Motor neuron (in vitro differentiated cells): ENCODE measurements at regions not wholly inside any gene's neighbourhood (a gene's known extent, or its start where the extent isn't known, plus 50 kb on each side); places are given as distances from the start of the nearest gene placed in this dataset.

Source experiments
- ATAC-seq, 8 experiments: fragments of 200-7000 bp; cut with Tn5 transposase; replicated peaks in 6 of 8; 2 replicates each; pipeline ENCODE4 v1.8.0; 2021; ENCODE audit warnings: mild to moderate bottlenecking in 8 of 8, moderate library complexity in 8 of 8
- H3K27ac ChIP-seq, 2 donors: fragments of 250-450 bp; sonication (Bioruptor Pico); 2 replicates each; pipeline ENCODE4 v1.9.0; 2021; ENCODE audit warnings: antibody characterized with exemption in 2 of 2, mild to moderate bottlenecking in 2 of 2, moderate library complexity in 1 of 2
- H3K4me1 ChIP-seq, 2 donors: fragments of 250-450 bp; sonication (Bioruptor Pico); replicated peaks in 1 of 2; 2 replicates each; pipeline ENCODE4 v1.6.1; 2021; ENCODE audit warnings: antibody characterized with exemption in 2 of 2, mild to moderate bottlenecking in 2 of 2, moderate library complexity in 1 of 2
- H3K4me3 ChIP-seq, 5 donors: fragments of 250-450 bp; sonication (Bioruptor Pico); 2 replicates each; pipeline ENCODE4 v1.9.0; 2021; ENCODE audit warnings: antibody characterized with exemption in 5 of 5, mild to moderate bottlenecking in 5 of 5, moderate library complexity in 4 of 5
- WGBS, 10 experiments: fragments of 450-650 bp; shearing (Covaris generic); methylation state at CpG; one replicate each; pipeline ENCODE4 v1.0.0; 2022; 5-methylcytosine and 5-hydroxymethylcytosine counted together
- in situ Hi-C, 9 experiments: fragments of 400-800 bp; cut with MboI; loops; one replicate each; pipeline ENCODE4 v1.15.0; 2021; ENCODE audit warnings: low sequenced_read_pairs in 9 of 9, low pct_unique_long_range_greater_than_20kb in 2 of 9; ENCODE audit not compliant: unreplicated experiment in 9 of 9

GRCh38 chr15:98501632-98502031 lies 146.7 kb upstream of the IGF1R start:
- Histone ChIP-seq H3K4me3 (no peak overlapping the region), H3K27ac (no peak overlapping the region), H3K4me1 (no peaks in the 10 kb centered on the region)
- in situ Hi-C loops = loop anchor here in 3 of 9 experiments (25.0 kb wide), 4 partner anchors 136 to 561 kb away; partner anchors contain the start of gene IGF1R (in 1 of the 3)
- whole genome bisulfite sequencing, 10 experiments = 0 to 100% (median 65%) methylated on average over 1 to 3 of the region's 3 CpGs; no CpG with 5 or more reads in 4 of the 10 experiments
- no peak for ATAC-seq

- WGBS, 10 experiments = 0 to 80% (median 67%) methylated on average over 1 to 8 of the region's 8 CpGs; no CpG with 5 or more reads in 1 of the 10 experiments
- Histone ChIP-seq H3K27ac (no peak overlapping the region), H3K4me1 (no peaks in the 10 kb centered on the region), H3K4me3 (no peak overlapping the region)
- peak in 2 of 8 experiments; percentile 78 to 93 for ATAC-seq
- in situ Hi-C loops = loop anchor here in 3 of 9 experiments (25.0 kb wide), 4 partner anchors 133 to 558 kb away; partner anchors contain the start of gene IGF1R (in 1 of the 3)
Measured at GRCh38 chr15:98503970-98504369, 144.4 kb upstream of the IGF1R start.

- 78 to 100% (median 86%) methylated on average over 1 to 7 of the region's 9 CpGs; no CpG with 5 or more reads in 4 of the 10 experiments for WGBS, 10 experiments
Measured at GRCh38 chr15:98504998-98505397, 143.3 kb upstream of the IGF1R start.

GRCh38 chr15:98505611-98506031 lies 142.7 kb upstream of the IGF1R start:
- ATAC-seq = peak in 1 of 8 experiments; percentile 54
- in situ Hi-C loops = loop anchor here in 3 of 9 experiments (25.0 kb wide), 4 partner anchors 132 to 557 kb away; partner anchors contain the start of gene IGF1R (in 1 of the 3)

More at GRCh38 chr15:98504998-98505397, 143.3 kb upstream of the IGF1R start:
- no peak for ATAC-seq
- no peak overlapping the region for H3K27ac ChIP-seq
- no peaks in the 10 kb centered on the region for H3K4me1 ChIP-seq
- in situ Hi-C loops = loop anchor here in 3 of 9 experiments (25.0 kb wide), 4 partner anchors 132 to 557 kb away; partner anchors contain the start of gene IGF1R (in 1 of the 3)
- H3K4me3 ChIP-seq = no peak overlapping the region

GRCh38 chr15:98506172-98506571 lies 142.2 kb upstream of the IGF1R start:
- no peak for ATAC-seq
- H3K27ac ChIP-seq = no peak overlapping the region
- in situ Hi-C loops = loop anchor here in 3 of 9 experiments (25.0 kb wide), 4 partner anchors 131 to 556 kb away; partner anchors contain the start of gene IGF1R (in 1 of the 3)
- no peaks in the 10 kb centered on the region for H3K4me1 ChIP-seq
- no peak overlapping the region for H3K4me3 ChIP-seq
- 0 to 100% (median 80%) methylated on average over 1 to 6 of the region's 7 CpGs; no CpG with 5 or more reads in 5 of the 10 experiments for WGBS, 10 experiments

More at GRCh38 chr15:98505611-98506031, 142.7 kb upstream of the IGF1R start:
- no peak overlapping the region for H3K4me3 ChIP-seq
- no peak overlapping the region for H3K27ac ChIP-seq
- WGBS, 10 experiments = 0 to 72% (median 20%) methylated on average over 1 to 5 of the region's 7 CpGs; no CpG with 5 or more reads in 3 of the 10 experiments
- H3K4me1 ChIP-seq = no peaks in the 10 kb centered on the region

- Histone ChIP-seq H3K4me3 (no peak overlapping the region), H3K27ac (no peak overlapping the region), H3K4me1 (no peaks in the 10 kb centered on the region)
- no peak for ATAC-seq
- in situ Hi-C loops = loop anchor here in 3 of 9 experiments (25.0 kb wide), 4 partner anchors 131 to 556 kb away; partner anchors contain the start of gene IGF1R (in 1 of the 3)
- WGBS, 10 experiments = 0 to 89% (median 78%) methylated on average over 3 to 5 of the region's 7 CpGs; no CpG with 5 or more reads in 5 of the 10 experiments
Measured at GRCh38 chr15:98506711-98507110, 141.6 kb upstream of the IGF1R start.

GRCh38 chr15:98513428-98513986 lies 134.8 kb upstream of the IGF1R start:
- in situ Hi-C loops = loop anchor here in 3 of 9 experiments (25.0 kb wide), 4 partner anchors 124 to 549 kb away; partner anchors contain the start of gene IGF1R (in 1 of the 3)
- 0 to 100% (median 78%) methylated on average over 2 to 6 of the region's 7 CpGs; no CpG with 5 or more reads in 2 of the 10 experiments for WGBS, 10 experiments
- no peak overlapping the region for H3K27ac ChIP-seq
- ATAC-seq = no peak
- no peaks in the 10 kb centered on the region for H3K4me1 ChIP-seq
- H3K4me3 ChIP-seq = no peak overlapping the region

GRCh38 chr15:98514034-98514622 lies 134.2 kb upstream of the IGF1R start:
- Histone ChIP-seq H3K4me1 (no peaks in the 10 kb centered on the region), H3K4me3 (no peak overlapping the region), H3K27ac (no peak overlapping the region)
- ATAC-seq = no peak
- in situ Hi-C loops = loop anchor here in 3 of 9 experiments (25.0 kb wide), 4 partner anchors 123 to 548 kb away; partner anchors contain the start of gene IGF1R (in 1 of the 3)
- WGBS, 10 experiments = 35 to 87% (median 73%) methylated on average over 2 to 10 of the region's 11 CpGs; no CpG with 5 or more reads in 1 of the 10 experiments

GRCh38 chr15:98518823-98519561 lies 129.3 kb upstream of the IGF1R start:
- Histone ChIP-seq H3K4me1 (peaks cover 2 to 4% of the 10 kb centered on the region in 2 donors), H3K4me3 (no peak overlapping the region), H3K27ac (no peak overlapping the region)
- ATAC-seq = peak; percentile 79 to 97 (median 88)
- in situ Hi-C loops = loop anchor here in 3 of 9 experiments (25.0 kb wide), 4 partner anchors 118 to 543 kb away; partner anchors contain the start of gene IGF1R (in 1 of the 3)
- 0 to 77% (median 20%) methylated on average over 1 to 16 of the region's 19 CpGs; no CpG with 5 or more reads in 2 of the 10 experiments for WGBS, 10 experiments

GRCh38 chr15:98519767-98520550 lies 128.4 kb upstream of the IGF1R start:
- in situ Hi-C loops = loop anchor here in 3 of 9 experiments (25.0 kb wide), 4 partner anchors 117 to 542 kb away; partner anchors contain the start of gene IGF1R (in 1 of the 3)
- 64 to 100% (median 76%) methylated on average over 2 to 8 of the region's 10 CpGs; no CpG with 5 or more reads in 2 of the 10 experiments for WGBS, 10 experiments
- no peak for ATAC-seq
- Histone ChIP-seq H3K4me1 (peaks cover 6 to 13% of the 10 kb centered on the region in 2 donors), H3K4me3 (no peak overlapping the region), H3K27ac (no peak overlapping the region)

- Histone ChIP-seq H3K4me3 (no peak overlapping the region), H3K4me1 (peaks cover 6 to 17% of the 10 kb centered on the region in 2 donors), H3K27ac (no peak overlapping the region)
- 52 to 100% (median 73%) methylated on average over 1 to 3 of the region's 5 CpGs; no CpG with 5 or more reads in 4 of the 10 experiments for WGBS, 10 experiments
- in situ Hi-C loops = loop anchor here in 3 of 9 experiments (25.0 kb wide), 4 partner anchors 115 to 540 kb away; partner anchors contain the start of gene IGF1R (in 1 of the 3)
- ATAC-seq = no peak
Measured at GRCh38 chr15:98522127-98522526, 126.2 kb upstream of the IGF1R start.
